OCI-LY1 (cell line): ENCODE measurements at regions not wholly inside any gene's neighbourhood (a gene's known extent, or its start where the extent isn't known, plus 50 kb on each side); places are given as distances from the start of the nearest gene placed in this dataset.
"Not testable (repeated sequence)": the region's sequence is repeated elsewhere in the genome, so short reads cannot be mapped to it uniquely, and the experiment has no call there.

Experiments
- H2AFZ ChIP-seq: fragments of 200-600 bp; sonication (generic), shearing (Covaris generic); 2 replicates; pipeline ENCODE4 v1.6.0; 2014; ENCODE audit warnings: antibody characterized with exemption, mild to moderate bottlenecking, low read length
- H3F3A ChIP-seq: fragments of 200-600 bp; sonication (generic), shearing (Covaris generic); 2 replicates; pipeline ENCODE4 v1.6.0; 2014; ENCODE audit warnings: mild to moderate bottlenecking, antibody characterized with exemption, low read length, moderate library complexity; ENCODE audit not compliant: insufficient read depth
- H3K27ac ChIP-seq: fragments of 200-600 bp; sonication (generic); 2 replicates; pipeline ENCODE4 v1.5.1; 2014; ENCODE audit warnings: low read length, mixed run types, mild to moderate bottlenecking, low read depth; ENCODE audit not compliant: poor library complexity, severe bottlenecking
- H3K27me3 ChIP-seq: fragments of 200-600 bp; sonication (generic); 2 replicates; pipeline ENCODE4 v1.6.0; 2014; ENCODE audit warnings: antibody characterized with exemption, mild to moderate bottlenecking, low read length, moderate library complexity; ENCODE audit not compliant: insufficient read depth
- H3K36me3 ChIP-seq: fragments of 200-600 bp; sonication (generic); 2 replicates; pipeline ENCODE4 v1.6.1; 2014; ENCODE audit warnings: mild to moderate bottlenecking, antibody characterized with exemption, low read length, moderate library complexity, mixed read lengths; ENCODE audit not compliant: insufficient read depth
- H3K4me1 ChIP-seq: fragments of 200-600 bp; sonication (generic); 2 replicates; pipeline ENCODE4 v1.5.1; 2014; ENCODE audit warnings: mild to moderate bottlenecking, low read length, moderate library complexity; ENCODE audit not compliant: insufficient read depth, severe bottlenecking
- H3K4me2 ChIP-seq: fragments of 200-600 bp; sonication (generic), shearing (Covaris generic); 2 replicates; pipeline ENCODE4 v1.6.1; 2014; ENCODE audit warnings: low read length
- H3K4me3 ChIP-seq: fragments of 200-600 bp; sonication (generic); 2 replicates; pipeline ENCODE4 v1.5.1; 2014; ENCODE audit warnings: low read length, low read depth, mild to moderate bottlenecking, mixed read lengths; ENCODE audit not compliant: poor library complexity, severe bottlenecking
- H3K79me2 ChIP-seq: fragments of 200-600 bp; shearing (Covaris generic); 2 replicates; pipeline ENCODE4 v1.6.1; 2016; ENCODE audit warnings: mixed run types, low read length, mixed read lengths; ENCODE audit not compliant: insufficient read depth
- H3K9ac ChIP-seq: fragments of 200-600 bp; sonication (generic), shearing (Covaris generic); 2 replicates; pipeline ENCODE4 v1.6.1; 2014; ENCODE audit warnings: mild to moderate bottlenecking, low read length, mixed read lengths
- H3K9me2 ChIP-seq: fragments of 200-600 bp; sonication (generic), shearing (Covaris generic); 2 replicates; pipeline ENCODE4 v1.6.1; 2014; ENCODE audit warnings: low read depth, mild to moderate bottlenecking, low read length, mixed read lengths
- H3K9me3 ChIP-seq: fragments of 200-600 bp; shearing (Covaris generic); 2 replicates; pipeline ENCODE4 v1.6.1; 2014; ENCODE audit warnings: low read length, mixed read lengths
- H4K20me1 ChIP-seq: fragments of 200-600 bp; sonication (generic), shearing (Covaris generic); 2 replicates; pipeline ENCODE4 v1.6.0; 2016; ENCODE audit warnings: mild to moderate bottlenecking, low read length; ENCODE audit not compliant: insufficient read depth
- CTCF ChIP-seq: fragments of 200-600 bp; sonication (generic), shearing (Covaris generic); IDR thresholded peaks from 2 replicates; pipeline ENCODE4 v1.5.1; 2017; ENCODE audit warnings: mild to moderate bottlenecking, antibody characterized with exemption, low read length, moderate library complexity, mixed read lengths
- EZH2 ChIP-seq: fragments of 200-600 bp; sonication (generic), shearing (Covaris generic); IDR thresholded peaks from 2 replicates; pipeline ENCODE4 v1.8.0; 2017; ENCODE audit warnings: borderline replicate concordance, mixed run types, mild to moderate bottlenecking, antibody characterized with exemption, low read length, moderate library complexity, mixed read lengths

GRCh38 chr1:30213936-30214335 is 509.4 kb downstream of the MATN1 start:
- Histone ChIP-seq H4K20me1 (no peaks in the 10 kb centered on the region), H3K27me3 (no peaks in the 10 kb centered on the region; the same call in 1 of the 2 replicates), H3K4me2 (no peak overlapping the region), H3K9ac (no peak overlapping the region), H3K4me3 (no peak overlapping the region), H3K9me2 (no peaks in the 10 kb centered on the region), H3K4me1 (no peaks in the 10 kb centered on the region), H3K27ac (no peak overlapping the region), H2AFZ (no peak overlapping the region), H3F3A (no peaks in the 10 kb centered on the region), H3K36me3 (no peaks in the 10 kb centered on the region), H3K79me2 (no peaks in the 10 kb centered on the region), H3K9me3 (no peaks in the 10 kb centered on the region)
- TF ChIP-seq EZH2 (no peak), CTCF (no peak)

GRCh38 chr1:30207962-30208361 is 515.4 kb downstream of the MATN1 start:
- H4K20me1 ChIP-seq: not testable (repeated sequence)

GRCh38 chr1:30206631-30207030 is 516.8 kb downstream of the MATN1 start:
- not testable (repeated sequence) for H3K27me3 ChIP-seq, H3F3A ChIP-seq, H2AFZ ChIP-seq, H3K27ac ChIP-seq, H3K4me3 ChIP-seq, H3K4me1 ChIP-seq, H3K9ac ChIP-seq, H3K79me2 ChIP-seq, H3K4me2 ChIP-seq, H3K9me2 ChIP-seq, H4K20me1 ChIP-seq, H3K36me3 ChIP-seq, H3K9me3 ChIP-seq

More at GRCh38 chr1:30207962-30208361, 515.4 kb downstream of the MATN1 start:
- not testable (repeated sequence) for H3K27me3 ChIP-seq, H3K79me2 ChIP-seq, H3K4me1 ChIP-seq, H3K4me2 ChIP-seq, H2AFZ ChIP-seq, H3K4me3 ChIP-seq, H3K9me3 ChIP-seq, H3K27ac ChIP-seq, H3F3A ChIP-seq, H3K9ac ChIP-seq, H3K36me3 ChIP-seq, H3K9me2 ChIP-seq

- H3K9me3 ChIP-seq, H3K36me3 ChIP-seq, H3K9ac ChIP-seq, H4K20me1 ChIP-seq, H3K79me2 ChIP-seq, H3K4me1 ChIP-seq, H3K4me3 ChIP-seq, H2AFZ ChIP-seq, H3K9me2 ChIP-seq, H3F3A ChIP-seq, H3K4me2 ChIP-seq, H3K27ac ChIP-seq, H3K27me3 ChIP-seq: not testable (repeated sequence)
Measured at GRCh38 chr1:30204916-30205315, 518.5 kb downstream of the MATN1 start.

GRCh38 chr1:30201015-30201414 is 522.4 kb downstream of the MATN1 start:
- H3K9me2 ChIP-seq: no peaks in the 10 kb centered on the region
- H3K36me3 ChIP-seq: no peaks in the 10 kb centered on the region
- H4K20me1 ChIP-seq: no peaks in the 10 kb centered on the region
- no peak overlapping the region for H3K4me3 ChIP-seq
- H3K27ac ChIP-seq: no peak overlapping the region
- H3K4me1 ChIP-seq: no peaks in the 10 kb centered on the region
- no peaks in the 10 kb centered on the region for H3K79me2 ChIP-seq
- TF ChIP-seq CTCF: no peak
- H3K4me2 ChIP-seq: no peak overlapping the region
- no peaks in the 10 kb centered on the region for H3K9me3 ChIP-seq
- H3F3A ChIP-seq: no peaks in the 10 kb centered on the region
- H2AFZ ChIP-seq: no peak overlapping the region
- H3K9ac ChIP-seq: no peak overlapping the region
- H3K27me3 ChIP-seq: no peaks in the 10 kb centered on the region
